WTC11 (cell line): ENCODE measurements at regions not wholly inside any gene's neighbourhood (a gene's known extent, or its start where the extent isn't known, plus 50 kb on each side); places are given as distances from the start of the nearest gene placed in this dataset.

Experiments
- ATAC-seq: fragments of 200-7000 bp; cut with Tn5 transposase; 2 replicates; pipeline ENCODE4 v1.10.0; 2021; ENCODE audit warnings: mild to moderate bottlenecking, moderate library complexity
- CTCF ChIA-PET: fragments of 300-600 bp; sonication (Branson Sonifier 250); formaldehyde crosslinking; loops from one replicate; lab custom pipeline; 2021; ENCODE audit warnings: antibody characterized with exemption; lab: Charles Lee
- POLR2A ChIA-PET: fragments of 350-600 bp; sonication (Branson Sonifier 250); formaldehyde crosslinking; loops from one replicate; lab custom pipeline; 2021; ENCODE audit warnings: antibody characterized with exemption; lab: Charles Lee
- DNase-seq: peaks from one replicate; pipeline ENCODE4 v3.0.0; 2021; ENCODE audit warnings: low spot score
- H3K27ac Mint-ChIP-seq: 2 replicates; pipeline ENCODE4 v1.8.0; 2021; ENCODE audit warnings: mixed read lengths
- H3K27me3 Mint-ChIP-seq: 2 replicates; pipeline ENCODE4 v1.8.0; 2021; ENCODE audit warnings: low read depth, mild to moderate bottlenecking, moderate library complexity, mixed read lengths
- H3K36me3 Mint-ChIP-seq: 2 replicates; pipeline ENCODE4 v1.8.0; 2021; ENCODE audit warnings: mixed read lengths
- H3K4me1 Mint-ChIP-seq: 2 replicates; pipeline ENCODE4 v1.8.0; 2022; ENCODE audit warnings: mixed read lengths
- H3K4me3 Mint-ChIP-seq: 2 replicates; pipeline ENCODE4 v1.8.0; 2021; ENCODE audit warnings: mild to moderate bottlenecking, moderate library complexity, mixed read lengths
- H3K9me3 Mint-ChIP-seq: 2 replicates; pipeline ENCODE4 v1.8.0; 2021; ENCODE audit warnings: mixed read lengths
- FOXJ3 ChIP-seq: sonication (generic); formaldehyde crosslinking; IDR thresholded peaks from 2 replicates; pipeline ENCODE4 v1.9.0; 2021; ENCODE audit warnings: missing genetic modification reagents, mild to moderate bottlenecking, borderline replicate concordance
- FOXK1 ChIP-seq: sonication (generic); formaldehyde crosslinking; IDR thresholded peaks from 2 replicates; pipeline ENCODE4 v1.8.0; 2022; ENCODE audit warnings: mild to moderate bottlenecking, moderate library complexity, missing genetic modification reagents
- FOXP1 ChIP-seq: sonication (generic); formaldehyde crosslinking; IDR thresholded peaks from 2 replicates; pipeline ENCODE4 v1.8.0; 2022; ENCODE audit warnings: missing genetic modification reagents, mild to moderate bottlenecking, moderate library complexity, borderline replicate concordance
- IRF1 ChIP-seq: sonication (generic); formaldehyde crosslinking; IDR thresholded peaks from 2 replicates; pipeline ENCODE4 v1.8.0; 2023; ENCODE audit warnings: missing genetic modification reagents
- IRF2 ChIP-seq: sonication (generic); formaldehyde crosslinking; IDR thresholded peaks from 2 replicates; pipeline ENCODE4 v1.8.0; 2022; ENCODE audit warnings: low read depth, missing genetic modification reagents, borderline replicate concordance
- KAT7 ChIP-seq: sonication (generic); formaldehyde crosslinking; IDR thresholded peaks from 2 replicates; pipeline ENCODE4 v1.8.1; 2023; ENCODE audit warnings: missing genetic modification reagents, mild to moderate bottlenecking, borderline replicate concordance
- MAX ChIP-seq: sonication (generic); formaldehyde crosslinking; IDR thresholded peaks from 2 replicates; pipeline ENCODE4 v1.8.0; 2022; ENCODE audit warnings: mild to moderate bottlenecking, missing genetic modification reagents
- NR3C1 ChIP-seq: sonication (generic); formaldehyde crosslinking; conservative IDR thresholded peaks from 2 replicates; pipeline ENCODE4 v1.8.1; 2023; ENCODE audit warnings: low read depth, mild to moderate bottlenecking, missing genetic modification reagents
- OVOL2 ChIP-seq: fragments of 250-450 bp; sonication (Bioruptor Pico); IDR thresholded peaks from 2 replicates; pipeline ENCODE4 v1.9.0; 2021; ENCODE audit warnings: mild to moderate bottlenecking, borderline replicate concordance
- RORB ChIP-seq: fragments of 250-450 bp; sonication (Bioruptor Pico); IDR thresholded peaks from 2 replicates; pipeline ENCODE4 v1.9.0; 2021; ENCODE audit warnings: mild to moderate bottlenecking
- SMAD4 ChIP-seq: sonication (generic); formaldehyde crosslinking; IDR thresholded peaks from 2 replicates; pipeline ENCODE4 v1.8.0; 2022; ENCODE audit warnings: mild to moderate bottlenecking, missing genetic modification reagents
- STAT6 ChIP-seq: sonication (generic); formaldehyde crosslinking; conservative IDR thresholded peaks from 2 replicates; pipeline ENCODE4 v1.8.1; 2023; ENCODE audit warnings: mild to moderate bottlenecking, low read depth, missing genetic modification reagents, moderate library complexity
- TP53 ChIP-seq: sonication (generic); formaldehyde crosslinking; IDR thresholded peaks from 2 replicates; pipeline ENCODE4 v1.8.1; 2023; ENCODE audit warnings: mild to moderate bottlenecking, missing genetic modification reagents
- ZNF232 ChIP-seq: sonication (generic); formaldehyde crosslinking; IDR thresholded peaks from 2 replicates; pipeline ENCODE4 v1.8.0; 2022; ENCODE audit warnings: mild to moderate bottlenecking, missing genetic modification reagents
- ZNF396 ChIP-seq: fragments of 250-450 bp; sonication (Bioruptor Pico); IDR thresholded peaks from 2 replicates; pipeline ENCODE4 v1.8.0; 2021; ENCODE audit warnings: mild to moderate bottlenecking, moderate library complexity, borderline replicate concordance
- TF ChIP-seq, protein P1 (sequence below): sonication (generic); formaldehyde crosslinking; IDR thresholded peaks from 2 replicates; pipeline ENCODE4 v1.8.0; 2023; ENCODE audit warnings: mild to moderate bottlenecking, missing genetic modification reagents
- TF ChIP-seq, protein P2 (sequence below): fragments of 250-450 bp; sonication (Bioruptor Pico); IDR thresholded peaks from 2 replicates; pipeline ENCODE4 v1.8.0; 2021; ENCODE audit warnings: mild to moderate bottlenecking
- TF ChIP-seq, protein P3 (sequence below): sonication (generic); formaldehyde crosslinking; IDR thresholded peaks from 2 replicates; pipeline ENCODE4 v1.8.0; 2023; ENCODE audit warnings: missing genetic modification reagents, mild to moderate bottlenecking, borderline replicate concordance

DNA sequence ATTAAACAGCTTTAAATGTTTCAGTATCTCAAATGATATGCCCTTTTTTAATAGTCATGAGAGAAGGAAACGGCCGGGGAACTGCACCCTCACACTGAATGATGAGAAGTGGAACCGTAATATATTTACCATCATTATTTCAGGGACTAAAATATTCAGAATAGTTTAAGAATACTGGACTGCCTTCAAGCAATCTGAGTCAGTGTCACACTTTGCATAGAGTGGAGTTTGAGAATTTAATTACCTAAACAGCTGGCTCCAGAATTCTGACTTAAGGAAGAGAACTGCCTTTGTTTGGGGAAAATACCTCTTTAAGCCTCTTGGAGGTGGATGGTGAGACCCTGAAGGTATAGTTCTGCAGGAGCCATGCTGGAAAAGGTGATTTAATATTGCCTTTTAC, 135.9 kb upstream of the EPHA7 start (continued):
- TF ChIP-seq FOXP1 (CRISPR knock-in tag) = no peak
- TF ChIP-seq IRF1 (CRISPR knock-in tag) = no peak
- TF ChIP-seq FOXK1 (CRISPR knock-in tag) = no peak
- no peak for TF ChIP-seq OVOL2 (CRISPR knock-in tag)
- no peak for TF ChIP-seq MAX (CRISPR knock-in tag)
- TF ChIP-seq NR3C1 (CRISPR knock-in tag) = no peak
- no peak for TF ChIP-seq IRF2 (CRISPR knock-in tag)
- TF ChIP-seq RORB (CRISPR knock-in tag) = no peak
- TF ChIP-seq, protein P1, sequence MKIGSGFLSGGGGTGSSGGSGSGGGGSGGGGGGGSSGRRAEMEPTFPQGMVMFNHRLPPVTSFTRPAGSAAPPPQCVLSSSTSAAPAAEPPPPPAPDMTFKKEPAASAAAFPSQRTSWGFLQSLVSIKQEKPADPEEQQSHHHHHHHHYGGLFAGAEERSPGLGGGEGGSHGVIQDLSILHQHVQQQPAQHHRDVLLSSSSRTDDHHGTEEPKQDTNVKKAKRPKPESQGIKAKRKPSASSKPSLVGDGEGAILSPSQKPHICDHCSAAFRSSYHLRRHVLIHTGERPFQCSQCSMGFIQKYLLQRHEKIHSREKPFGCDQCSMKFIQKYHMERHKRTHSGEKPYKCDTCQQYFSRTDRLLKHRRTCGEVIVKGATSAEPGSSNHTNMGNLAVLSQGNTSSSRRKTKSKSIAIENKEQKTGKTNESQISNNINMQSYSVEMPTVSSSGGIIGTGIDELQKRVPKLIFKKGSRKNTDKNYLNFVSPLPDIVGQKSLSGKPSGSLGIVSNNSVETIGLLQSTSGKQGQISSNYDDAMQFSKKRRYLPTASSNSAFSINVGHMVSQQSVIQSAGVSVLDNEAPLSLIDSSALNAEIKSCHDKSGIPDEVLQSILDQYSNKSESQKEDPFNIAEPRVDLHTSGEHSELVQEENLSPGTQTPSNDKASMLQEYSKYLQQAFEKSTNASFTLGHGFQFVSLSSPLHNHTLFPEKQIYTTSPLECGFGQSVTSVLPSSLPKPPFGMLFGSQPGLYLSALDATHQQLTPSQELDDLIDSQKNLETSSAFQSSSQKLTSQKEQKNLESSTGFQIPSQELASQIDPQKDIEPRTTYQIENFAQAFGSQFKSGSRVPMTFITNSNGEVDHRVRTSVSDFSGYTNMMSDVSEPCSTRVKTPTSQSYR = no peak
- TF ChIP-seq TP53 = no peak
- no peak for TF ChIP-seq FOXJ3
- TF ChIP-seq, all 79 proteins: peak for 0

DNA sequence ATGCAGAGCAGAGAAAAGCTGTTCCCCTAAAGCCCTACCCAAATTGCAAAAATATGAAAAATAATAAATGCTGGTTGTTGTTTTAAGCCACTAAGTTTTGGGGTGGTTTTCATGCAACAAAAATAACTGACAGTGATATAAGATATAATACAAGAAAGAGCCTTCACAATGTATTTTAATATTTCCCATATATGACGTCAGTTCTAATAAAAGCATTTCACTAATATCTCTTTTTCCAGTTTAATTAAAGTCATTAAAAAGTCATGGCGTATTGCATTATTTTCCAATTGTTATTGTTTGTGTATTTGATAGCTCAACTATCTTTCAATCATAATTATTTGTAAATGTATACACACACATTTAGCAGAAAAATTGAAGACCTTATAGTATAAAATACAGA, 134.7 kb upstream of the EPHA7 start:
- H3K27me3 Mint-ChIP-seq = no peaks in the 10 kb centered on the region
- CTCF ChIA-PET = no interaction called here
- DNase-seq = no peak
- no peak overlapping the region for H3K4me3 Mint-ChIP-seq
- ATAC-seq = no peak
- TF ChIP-seq, protein P2, sequence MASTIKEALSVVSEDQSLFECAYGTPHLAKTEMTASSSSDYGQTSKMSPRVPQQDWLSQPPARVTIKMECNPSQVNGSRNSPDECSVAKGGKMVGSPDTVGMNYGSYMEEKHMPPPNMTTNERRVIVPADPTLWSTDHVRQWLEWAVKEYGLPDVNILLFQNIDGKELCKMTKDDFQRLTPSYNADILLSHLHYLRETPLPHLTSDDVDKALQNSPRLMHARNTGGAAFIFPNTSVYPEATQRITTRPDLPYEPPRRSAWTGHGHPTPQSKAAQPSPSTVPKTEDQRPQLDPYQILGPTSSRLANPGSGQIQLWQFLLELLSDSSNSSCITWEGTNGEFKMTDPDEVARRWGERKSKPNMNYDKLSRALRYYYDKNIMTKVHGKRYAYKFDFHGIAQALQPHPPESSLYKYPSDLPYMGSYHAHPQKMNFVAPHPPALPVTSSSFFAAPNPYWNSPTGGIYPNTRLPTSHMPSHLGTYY (CRISPR knock-in tag) = no peak
- TF ChIP-seq SMAD4 (CRISPR knock-in tag) = no peak
- no peak for TF ChIP-seq ZNF396 (CRISPR knock-in tag)
- TF ChIP-seq, all 79 proteins: peak for 0
- Mint-ChIP-seq H3K9me3 (no peaks in the 10 kb centered on the region), H3K4me1 (peaks cover 8% of the 10 kb centered on the region), H3K36me3 (no peaks in the 10 kb centered on the region), H3K27ac (no peak overlapping the region)
- POLR2A ChIA-PET = no interaction called here

DNA sequence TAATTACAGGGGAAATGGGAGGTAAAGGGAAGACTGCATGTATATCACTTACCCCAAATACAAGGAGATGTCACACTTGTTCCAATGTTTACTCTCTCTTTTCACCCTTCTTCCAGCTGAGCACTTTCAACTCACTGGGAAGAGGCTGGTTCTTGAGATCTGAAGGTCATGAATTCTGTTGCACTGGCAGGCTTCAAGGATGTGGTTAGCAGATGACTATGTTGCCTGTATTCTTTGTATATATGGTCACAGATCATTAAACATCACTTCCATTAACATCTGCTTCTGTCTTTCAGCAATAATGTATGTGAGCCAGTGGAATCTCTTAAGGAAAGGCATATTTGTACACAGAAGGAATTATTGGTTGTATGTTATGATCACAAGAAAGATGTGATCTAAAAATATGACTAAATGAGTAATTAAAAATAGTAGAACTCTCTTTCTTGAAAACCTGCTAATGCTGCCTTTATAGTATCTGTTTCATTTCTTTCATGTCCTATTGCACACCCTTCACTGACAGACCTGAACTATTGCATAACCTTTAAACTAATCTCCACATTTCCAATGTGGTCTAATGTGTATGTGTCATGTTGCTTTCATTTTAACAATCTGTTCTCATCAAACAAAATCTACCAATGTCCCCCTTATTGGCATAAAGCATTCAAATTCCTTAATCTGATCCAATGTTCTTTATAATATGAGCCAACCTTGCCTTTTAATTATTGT, 131.4 kb upstream of the EPHA7 start:
- no peaks in the 10 kb centered on the region for H3K36me3 Mint-ChIP-seq
- no peaks in the 10 kb centered on the region for H3K27me3 Mint-ChIP-seq
- peaks cover 14% of the 10 kb centered on the region for H3K9me3 Mint-ChIP-seq
- TF ChIP-seq ZNF232 (CRISPR knock-in tag) (no peak), STAT6 (no peak), KAT7 (CRISPR knock-in tag) (no peak)
- TF ChIP-seq, protein P3, sequence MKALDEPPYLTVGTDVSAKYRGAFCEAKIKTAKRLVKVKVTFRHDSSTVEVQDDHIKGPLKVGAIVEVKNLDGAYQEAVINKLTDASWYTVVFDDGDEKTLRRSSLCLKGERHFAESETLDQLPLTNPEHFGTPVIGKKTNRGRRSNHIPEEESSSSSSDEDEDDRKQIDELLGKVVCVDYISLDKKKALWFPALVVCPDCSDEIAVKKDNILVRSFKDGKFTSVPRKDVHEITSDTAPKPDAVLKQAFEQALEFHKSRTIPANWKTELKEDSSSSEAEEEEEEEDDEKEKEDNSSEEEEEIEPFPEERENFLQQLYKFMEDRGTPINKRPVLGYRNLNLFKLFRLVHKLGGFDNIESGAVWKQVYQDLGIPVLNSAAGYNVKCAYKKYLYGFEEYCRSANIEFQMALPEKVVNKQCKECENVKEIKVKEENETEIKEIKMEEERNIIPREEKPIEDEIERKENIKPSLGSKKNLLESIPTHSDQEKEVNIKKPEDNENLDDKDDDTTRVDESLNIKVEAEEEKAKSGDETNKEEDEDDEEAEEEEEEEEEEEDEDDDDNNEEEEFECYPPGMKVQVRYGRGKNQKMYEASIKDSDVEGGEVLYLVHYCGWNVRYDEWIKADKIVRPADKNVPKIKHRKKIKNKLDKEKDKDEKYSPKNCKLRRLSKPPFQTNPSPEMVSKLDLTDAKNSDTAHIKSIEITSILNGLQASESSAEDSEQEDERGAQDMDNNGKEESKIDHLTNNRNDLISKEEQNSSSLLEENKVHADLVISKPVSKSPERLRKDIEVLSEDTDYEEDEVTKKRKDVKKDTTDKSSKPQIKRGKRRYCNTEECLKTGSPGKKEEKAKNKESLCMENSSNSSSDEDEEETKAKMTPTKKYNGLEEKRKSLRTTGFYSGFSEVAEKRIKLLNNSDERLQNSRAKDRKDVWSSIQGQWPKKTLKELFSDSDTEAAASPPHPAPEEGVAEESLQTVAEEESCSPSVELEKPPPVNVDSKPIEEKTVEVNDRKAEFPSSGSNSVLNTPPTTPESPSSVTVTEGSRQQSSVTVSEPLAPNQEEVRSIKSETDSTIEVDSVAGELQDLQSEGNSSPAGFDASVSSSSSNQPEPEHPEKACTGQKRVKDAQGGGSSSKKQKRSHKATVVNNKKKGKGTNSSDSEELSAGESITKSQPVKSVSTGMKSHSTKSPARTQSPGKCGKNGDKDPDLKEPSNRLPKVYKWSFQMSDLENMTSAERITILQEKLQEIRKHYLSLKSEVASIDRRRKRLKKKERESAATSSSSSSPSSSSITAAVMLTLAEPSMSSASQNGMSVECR (CRISPR knock-in tag) = no peak
- no peaks in the 10 kb centered on the region for H3K4me1 Mint-ChIP-seq
- no peak overlapping the region for H3K4me3 Mint-ChIP-seq
- no peak for DNase-seq
- ChIA-PET POLR2A (no interaction called here), CTCF (no interaction called here)
- no peak for ATAC-seq
- no peak overlapping the region for H3K27ac Mint-ChIP-seq
